ENCODE measurements at regions not wholly inside any gene's neighbourhood (a gene's known extent, or its start where the extent isn't known, plus 50 kb on each side); places are given as distances from the start of the nearest gene placed in this dataset.

GRCh38 chr5:158644301-158644700 lies 455.4 kb downstream of the EBF1 start:
- DNase-seq (ENCODE audit: low spot score), result no peak

- no peak for DNase-seq (ENCODE audit: low spot score)
These were observed 455.9 kb downstream of the EBF1 start for GRCh38 chr5:158643840-158644239.

GRCh38 chr5:158642879-158643278 lies 456.8 kb downstream of the EBF1 start:
- DNase-seq (ENCODE audit: low spot score), result no peak

DNA sequence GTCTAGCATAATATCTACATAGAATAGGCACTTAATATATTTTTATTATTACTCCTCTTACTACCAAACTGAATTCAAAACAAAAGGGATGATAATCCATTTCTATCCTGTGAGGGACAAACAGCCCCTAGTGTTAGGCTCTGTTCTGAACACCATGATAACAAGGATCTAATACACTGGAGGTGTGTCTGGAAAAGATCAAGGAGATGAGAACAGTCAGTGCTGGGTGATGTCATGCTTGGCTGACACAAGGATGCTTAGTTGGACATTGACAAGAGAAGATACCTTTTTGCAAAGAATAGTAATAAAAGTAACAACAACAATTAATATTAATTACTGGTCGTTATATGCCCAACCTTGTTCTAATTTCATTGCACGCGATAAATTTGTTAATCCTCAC lies 458.7 kb downstream of the EBF1 start:
- DNase-seq (ENCODE audit: low spot score), result no peak

- no peak for DNase-seq (ENCODE audit: low spot score)
These were observed 459.1 kb downstream of the EBF1 start for GRCh38 chr5:158640593-158640980.

- DNase-seq (ENCODE audit: low spot score), result no peak
These were observed 459.7 kb downstream of the EBF1 start for GRCh38 chr5:158639881-158640592.

DNA sequence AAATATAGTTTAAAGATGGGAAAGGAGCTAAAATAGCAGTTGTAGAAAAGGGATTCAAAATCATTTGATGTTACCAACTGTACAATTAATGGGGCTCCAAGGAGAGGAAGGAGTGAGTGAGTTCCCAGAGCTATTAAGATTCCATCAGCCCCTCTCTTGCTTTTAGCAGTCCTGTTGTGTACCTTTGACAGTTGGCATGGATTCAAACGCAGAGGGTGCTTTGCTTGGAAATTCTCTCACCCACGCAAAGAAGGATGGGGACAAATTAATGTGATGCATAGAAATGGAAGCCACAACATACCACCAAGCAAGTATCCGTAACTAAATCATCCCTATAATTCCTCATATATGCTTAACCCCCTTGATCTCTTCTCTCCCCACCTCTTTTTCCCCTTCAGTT lies 461.3 kb downstream of the EBF1 start:
- DNase-seq (ENCODE audit: low spot score), result no peak

GRCh38 chr5:158637039-158637438 lies 462.7 kb downstream of the EBF1 start:
- no peak for DNase-seq (ENCODE audit: low spot score)

GRCh38 chr5:158635565-158635964 lies 464.2 kb downstream of the EBF1 start:
- DNase-seq (ENCODE audit: low spot score), result no peak

DNA sequence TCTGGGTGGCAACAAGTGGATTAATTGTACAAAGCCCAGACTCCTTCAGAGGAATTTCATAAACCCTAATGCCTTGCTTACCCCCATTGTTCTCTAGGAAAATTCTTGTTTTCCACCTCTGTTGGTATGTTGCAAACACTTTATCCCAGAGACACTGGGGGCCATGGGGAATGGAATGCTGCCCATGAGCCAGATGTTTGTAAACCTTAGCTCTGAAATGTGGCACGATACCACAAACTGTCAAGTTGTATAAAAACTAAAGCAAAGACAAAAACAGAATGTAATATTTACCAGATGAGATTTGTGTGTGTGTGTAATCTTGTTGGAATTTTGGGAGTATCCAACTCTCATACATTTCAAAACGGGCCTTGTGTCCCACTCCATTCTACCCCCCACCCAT lies 465.0 kb downstream of the EBF1 start:
- no peak for DNase-seq (ENCODE audit: low spot score)

GRCh38 chr5:158629591-158630312 lies 470.0 kb downstream of the EBF1 start:
- no peak for DNase-seq (ENCODE audit: low spot score)

GRCh38 chr5:158626718-158627117 lies 473.0 kb downstream of the EBF1 start:
- DNase-seq (ENCODE audit: low spot score), result no peak

DNA sequence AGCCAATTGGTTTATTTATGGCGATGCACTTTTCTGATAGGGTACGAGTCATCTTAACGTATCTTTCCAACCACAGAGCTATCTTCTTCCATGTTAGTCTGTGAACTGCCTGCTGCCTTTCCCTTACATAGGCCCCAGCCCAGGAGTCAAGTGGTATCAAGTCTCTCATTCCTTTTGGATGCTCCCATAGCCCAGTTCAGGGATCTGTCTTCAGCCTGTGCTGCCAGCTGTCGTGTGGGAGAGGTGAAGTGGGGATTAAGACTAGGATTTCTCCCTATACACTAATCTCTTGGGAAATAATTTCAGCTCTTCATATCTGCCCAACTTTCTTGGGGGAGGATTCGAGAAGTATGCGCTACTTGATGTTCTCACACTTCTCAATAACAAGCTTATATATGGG lies 475.7 kb downstream of the EBF1 start:
- DNase-seq (ENCODE audit: low spot score), result peak; percentile 67

DNA sequence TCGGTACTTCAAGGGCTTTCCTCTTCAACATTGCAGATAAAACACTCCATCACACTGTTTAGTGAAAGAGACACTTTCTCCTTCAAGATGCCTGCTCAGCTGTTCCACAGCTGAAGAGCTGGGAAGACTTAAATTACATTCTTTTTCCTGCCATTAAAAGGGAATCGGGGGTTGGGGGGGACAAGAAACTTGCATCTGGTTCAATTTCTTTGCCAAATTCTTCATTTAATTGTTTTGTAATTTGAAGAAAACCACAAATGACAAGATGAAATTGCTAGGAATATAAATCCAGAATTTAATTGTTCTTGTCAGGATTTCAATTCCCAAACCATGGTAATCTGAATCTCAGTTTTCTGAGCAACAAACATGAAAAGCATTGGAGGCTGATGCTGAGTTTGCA lies 478.3 kb downstream of the EBF1 start:
- DNase-seq (ENCODE audit: low spot score), result no peak

DNA sequence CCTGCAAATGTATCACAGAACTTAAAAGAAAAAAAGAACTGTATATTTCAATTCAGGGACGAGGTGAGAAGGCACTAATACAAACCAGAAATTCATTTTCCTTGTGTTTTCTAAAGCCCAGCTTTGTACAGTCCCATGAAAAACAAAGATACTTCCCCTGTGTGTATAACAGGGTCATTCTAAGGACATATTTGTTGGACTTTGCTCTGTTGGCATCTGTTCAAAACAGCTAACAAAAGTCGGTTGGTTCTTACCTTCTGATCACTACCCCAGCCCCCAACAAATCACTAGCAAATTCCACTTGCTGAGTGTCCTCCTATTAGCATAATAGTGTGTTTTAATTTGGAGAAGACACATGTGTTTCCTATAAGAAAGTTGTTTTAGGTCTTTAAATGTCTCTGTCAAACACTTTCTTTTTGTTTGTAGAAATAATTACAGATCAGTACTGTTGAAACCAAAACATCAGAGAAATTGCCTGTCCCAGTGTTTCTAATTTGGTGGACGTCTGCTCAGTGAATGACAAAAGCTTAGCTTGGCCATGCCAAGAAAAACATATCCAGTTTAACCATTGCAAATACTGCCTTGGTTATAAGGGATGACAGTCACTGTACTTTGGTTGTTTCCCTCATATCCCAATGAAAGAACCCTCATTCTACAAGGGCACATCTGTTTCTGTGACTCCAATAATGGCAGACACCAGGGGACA lies 480.5 kb downstream of the EBF1 start:
- DNase-seq (ENCODE audit: low spot score), result no peak

DNA sequence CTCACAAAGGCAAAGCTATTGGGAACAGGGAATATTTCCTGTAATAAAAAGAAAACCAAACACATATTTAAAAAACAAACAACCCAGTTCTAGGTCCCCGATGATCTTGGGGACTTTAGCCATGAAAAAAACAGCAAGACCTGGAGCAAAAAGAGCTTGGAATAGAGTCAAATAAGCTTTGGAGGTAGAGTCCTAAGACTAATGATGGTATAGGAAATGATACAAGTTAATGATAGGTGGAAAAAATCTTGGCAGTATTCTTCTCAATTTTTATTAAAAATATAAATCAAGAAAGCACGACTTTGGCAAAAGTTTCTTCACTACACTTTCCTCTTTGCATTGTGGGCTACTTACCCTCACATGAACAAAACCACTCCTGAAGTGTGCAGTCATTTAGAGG lies 481.5 kb downstream of the EBF1 start:
- no peak for DNase-seq (ENCODE audit: low spot score)

DNA sequence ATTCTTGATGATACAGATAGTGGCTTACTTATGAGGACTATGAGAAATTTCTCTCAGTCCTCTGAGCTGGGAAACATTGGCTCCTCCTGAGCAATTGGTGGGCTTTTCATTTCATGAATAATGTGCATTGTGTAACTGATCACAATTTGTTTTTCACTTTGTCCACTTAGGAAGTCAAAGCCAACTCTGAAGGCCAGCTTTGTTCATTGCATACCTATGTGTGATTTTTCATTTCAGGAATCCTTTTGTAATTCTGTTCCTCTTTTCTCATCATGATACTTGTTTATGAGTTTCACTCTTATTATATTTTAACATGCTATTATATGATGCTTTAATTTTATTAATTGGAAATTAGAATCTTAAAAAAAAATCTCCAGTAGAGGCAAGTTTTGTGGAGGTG lies 483.0 kb downstream of the EBF1 start:
- no peak for DNase-seq (ENCODE audit: low spot score)

DNA sequence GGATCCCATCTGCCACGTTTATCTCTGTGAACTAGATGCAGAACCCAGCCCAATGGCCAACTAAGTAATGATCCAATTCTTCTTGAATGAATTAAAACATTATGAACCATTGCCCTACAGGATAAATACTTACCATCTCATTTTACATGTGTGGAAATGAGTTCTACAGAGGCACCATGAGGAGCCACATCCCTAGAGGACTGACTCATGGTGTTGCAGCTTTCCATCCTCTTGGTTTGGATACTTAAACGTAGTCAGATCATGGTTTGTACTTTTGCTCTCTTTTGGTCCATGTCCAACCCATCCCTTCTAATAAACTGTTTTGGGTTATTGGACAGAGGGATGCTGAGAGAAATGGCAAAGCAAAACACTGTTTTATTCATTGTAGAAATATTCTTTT lies 484.8 kb downstream of the EBF1 start:
- no peak for DNase-seq (ENCODE audit: low spot score)

DNA sequence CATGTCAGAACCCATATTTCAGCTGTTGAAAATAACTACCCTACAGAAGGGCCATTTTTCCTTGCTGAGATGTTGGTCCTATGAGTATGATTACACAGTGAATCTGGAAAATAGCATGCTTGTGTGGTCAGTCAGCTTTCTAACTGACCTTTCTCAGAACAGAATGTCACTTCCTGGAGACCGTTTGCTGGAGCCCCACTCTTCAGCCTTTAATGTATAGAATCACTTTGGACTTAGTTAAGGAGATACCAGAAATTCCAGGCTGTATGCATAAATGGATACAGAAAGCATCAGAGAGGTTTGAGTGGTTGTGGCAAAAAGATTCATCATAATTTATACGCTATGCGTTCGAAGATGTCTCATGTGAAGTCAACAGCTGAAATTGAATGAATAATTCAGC lies 488.1 kb downstream of the EBF1 start:
- no peak for DNase-seq (ENCODE audit: low spot score)

- no peak for DNase-seq (ENCODE audit: low spot score)
These were observed 489.7 kb downstream of the EBF1 start for GRCh38 chr5:158610051-158610415.

GRCh38 chr5:158609333-158610050 lies 490.2 kb downstream of the EBF1 start:
- no peak for DNase-seq (ENCODE audit: low spot score)

DNA sequence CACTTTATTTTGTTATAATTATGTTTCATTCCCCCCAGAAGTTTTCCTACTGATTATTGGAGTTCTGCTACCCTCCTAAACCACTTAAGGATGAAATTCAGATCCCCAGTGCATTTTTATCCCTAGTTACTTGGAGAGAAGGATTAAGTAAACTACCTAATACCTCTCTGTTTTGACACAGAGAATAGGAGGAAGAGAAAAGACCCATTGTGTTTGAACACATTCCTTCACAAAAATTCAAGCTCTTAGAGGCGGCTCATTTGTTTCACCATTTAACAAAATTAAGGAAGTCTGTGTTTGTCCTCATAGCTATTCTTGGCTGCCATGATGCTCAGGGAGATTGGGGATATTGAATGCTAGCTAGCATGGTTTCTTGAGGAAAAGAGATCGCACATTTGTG lies 492.6 kb downstream of the EBF1 start:
- no peak for DNase-seq (ENCODE audit: low spot score)

DNA sequence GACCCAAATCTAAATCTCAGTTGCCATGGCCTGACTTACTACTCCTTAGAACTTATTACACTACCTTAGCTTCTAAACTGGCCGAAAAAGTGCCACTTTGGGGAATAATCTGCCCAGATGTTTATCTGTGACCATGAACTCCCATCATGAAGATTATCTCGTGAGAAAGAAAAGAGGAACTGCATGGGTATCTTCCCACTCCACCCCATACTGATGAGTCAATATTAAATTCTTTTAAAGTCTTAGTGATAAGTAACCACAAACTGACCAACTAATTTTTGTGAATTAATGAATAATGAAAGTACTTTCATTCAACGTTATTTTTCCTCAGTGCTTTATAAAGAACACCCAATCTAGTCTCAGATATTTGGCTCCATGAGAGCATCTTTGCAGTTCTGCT lies 493.5 kb downstream of the EBF1 start:
- DNase-seq (ENCODE audit: low spot score), result no peak

Measured in D341Med (cell line).